K562 (cell line): ENCODE measurements at regions not wholly inside any gene's neighbourhood (a gene's known extent, or its start where the extent isn't known, plus 50 kb on each side); places are given as distances from the start of the nearest gene placed in this dataset.
A peak's percentile ranks its signal among the peaks of the same experiment; 100 is the strongest.

ENCODE experiments used
- ARID3B ChIP-seq: fragments of 250-450 bp; sonication (Bioruptor Pico); IDR thresholded peaks from 2 replicates; pipeline ENCODE4 v1.4.0; 2020; ENCODE audit warnings: borderline replicate concordance
- ATF6 ChIP-seq: sonication (generic); formaldehyde crosslinking; IDR thresholded peaks from 2 replicates; pipeline ENCODE4 v1.4.0; 2020; ENCODE audit warnings: mild to moderate bottlenecking, missing genetic modification reagents
- DACH1 ChIP-seq: fragments of 450-650 bp; IDR thresholded peaks from 2 replicates; pipeline ENCODE4 v1.6.1; 2018; ENCODE audit not compliant: partially characterized antibody
- ESRRB ChIP-seq: fragments of 250-450 bp; sonication (Bioruptor Pico); IDR thresholded peaks from 2 replicates; pipeline ENCODE4 v1.5.0; 2020; ENCODE audit warnings: mild to moderate bottlenecking, moderate library complexity, borderline replicate concordance
- HDAC3 ChIP-seq: fragments of 450-650 bp; IDR thresholded peaks from 2 replicates; pipeline ENCODE4 v1.6.1; 2018; ENCODE audit warnings: borderline replicate concordance, mild to moderate bottlenecking, moderate library complexity; ENCODE audit not compliant: partially characterized antibody
- HDAC6 ChIP-seq: IDR thresholded peaks from 2 replicates; pipeline ENCODE4 v1.6.1; 2012; ENCODE audit warnings: low read depth, mild to moderate bottlenecking, control low read depth, inconsistent platforms, low read length, moderate library complexity
- NCOA6 ChIP-seq: fragments of 450-650 bp; IDR thresholded peaks from 2 replicates; pipeline ENCODE4 v1.6.1; 2017; ENCODE audit warnings: mild to moderate bottlenecking
- NELFE ChIP-seq: IDR thresholded peaks from 2 replicates; pipeline ENCODE4 v1.6.1; 2011; ENCODE audit warnings: mild to moderate bottlenecking; ENCODE audit not compliant: insufficient read depth, insufficient read length
- PYGO2 ChIP-seq: fragments of 450-650 bp; IDR thresholded peaks from 2 replicates; pipeline ENCODE4 v1.6.1; 2016; ENCODE audit warnings: mild to moderate bottlenecking, missing genetic modification characterization, moderate library complexity, missing compliant biosample characterization
- SAFB2 ChIP-seq: fragments of 200-400 bp; formaldehyde crosslinking; IDR thresholded peaks from 2 replicates; pipeline ENCODE4 v1.6.1; 2018; ENCODE audit warnings: borderline replicate concordance, low read length, low read depth, moderate library complexity; ENCODE audit not compliant: severe bottlenecking
- SIN3A ChIP-seq, 2 experiments: fragments of 150-350 bp in 1 of 2; IDR thresholded peaks; 2 replicates each; pipeline ENCODE4 v1.6.1; 2011 to 2016; ENCODE audit warnings: borderline replicate concordance in 2 of 2, low read depth in 2 of 2, low read length in 2 of 2, mild to moderate bottlenecking in 2 of 2, moderate library complexity in 2 of 2; ENCODE audit not compliant: control insufficient read depth in 1 of 2
- ZBTB11 ChIP-seq, 3 experiments: fragments of 200-800 bp in 1 of 3; fragments of 250-450 bp in 1 of 3; fragments of 450-650 bp in 1 of 3; sonication (Bioruptor Pico) in 1 of 3; sonication (Bioruptor generic) in 1 of 3; formaldehyde crosslinking in 1 of 3; IDR thresholded peaks; 2 replicates each; pipeline versions ENCODE4 v1.6.1 to v1.8.0; 2016 to 2022; ENCODE audit warnings: mild to moderate bottlenecking in 2 of 3, missing genetic modification characterization in 2 of 3, missing compliant biosample characterization in 1 of 3, moderate library complexity in 1 of 3
- ZBTB17 ChIP-seq: fragments of 450-650 bp; formaldehyde crosslinking; IDR thresholded peaks from 2 replicates; pipeline ENCODE4 v1.4.0; 2020; ENCODE audit warnings: mild to moderate bottlenecking
- ZBTB33 ChIP-seq: sonication (generic); formaldehyde crosslinking; IDR thresholded peaks from 2 replicates; pipeline ENCODE4 v1.8.1; 2023; ENCODE audit warnings: mild to moderate bottlenecking, missing genetic modification reagents
- ZKSCAN3 ChIP-seq: fragments of 250-450 bp; sonication (Bioruptor Pico); IDR thresholded peaks from 2 replicates; pipeline ENCODE4 v1.4.0; 2020
- ZNF274 ChIP-seq: IDR thresholded peaks from 2 replicates; pipeline ENCODE4 v1.6.1; 2011; ENCODE audit warnings: low read depth, mild to moderate bottlenecking, low read length, moderate library complexity, borderline replicate concordance
- ZNF561 ChIP-seq: fragments of 450-650 bp; formaldehyde crosslinking; conservative IDR thresholded peaks from 2 replicates; pipeline ENCODE4 v1.4.0; 2020; ENCODE audit warnings: mild to moderate bottlenecking, moderate library complexity
- ZSCAN29 ChIP-seq: fragments of 450-650 bp; IDR thresholded peaks from 2 replicates; pipeline ENCODE4 v1.6.1; 2017

- TF ChIP-seq ATF6 (CRISPR knock-in tag) (no peak), DACH1 (peak; percentile 88), ZBTB11 (CRISPR knock-in tag; IDR thresholded peaks at IDR 0.05) (0 out of 6 replicates have a peak, but pooled peaks of 1 of the 3 experiments have one; percentile 36), ARID3B (CRISPR knock-in tag) (no peak), SIN3A (IDR thresholded peaks at IDR 0.05; ENCODE audit: borderline replicate concordance in 2 of 2, control insufficient read depth in 1 of 2, low read depth in 2 of 2, low read length in 2 of 2) (no peak), ZNF274 (no peak), ESRRB (CRISPR knock-in tag) (no peak), PYGO2 (no peak), HDAC6 (no peak), ZSCAN29 (no peak), ZNF561 (no peak), NCOA6 (no peak), SAFB2 (no peak), HDAC3 (peak; percentile 74), NELFE (no peak), ZBTB17 (CRISPR knock-in tag) (no peak), ZKSCAN3 (CRISPR knock-in tag) (no peak), ZBTB33 (no peak)
These were observed 260.2 kb upstream of the TRIB2 start (continued) for GRCh38 chr2:12456293-12457106.
